ENCODE measurements at regions not wholly inside any gene's neighbourhood (a gene's known extent, or its start where the extent isn't known, plus 50 kb on each side); places are given as distances from the start of the nearest gene placed in this dataset.

GRCh38 chr22:47620391-47620790 is 857.9 kb downstream of the TBC1D22A start:
- DNase-seq (ENCODE audit: low read depth in 1 of 2, low spot score in 1 of 2): no peak
- no peaks in the 10 kb centered on the region for H3K27me3 ChIP-seq (ENCODE audit: insufficient read depth, poor library complexity, severe bottlenecking)
- no peak for TF ChIP-seq GABPA (IDR thresholded peaks at IDR 0.05; ENCODE audit: low read depth)
- TF ChIP-seq, protein P1, sequence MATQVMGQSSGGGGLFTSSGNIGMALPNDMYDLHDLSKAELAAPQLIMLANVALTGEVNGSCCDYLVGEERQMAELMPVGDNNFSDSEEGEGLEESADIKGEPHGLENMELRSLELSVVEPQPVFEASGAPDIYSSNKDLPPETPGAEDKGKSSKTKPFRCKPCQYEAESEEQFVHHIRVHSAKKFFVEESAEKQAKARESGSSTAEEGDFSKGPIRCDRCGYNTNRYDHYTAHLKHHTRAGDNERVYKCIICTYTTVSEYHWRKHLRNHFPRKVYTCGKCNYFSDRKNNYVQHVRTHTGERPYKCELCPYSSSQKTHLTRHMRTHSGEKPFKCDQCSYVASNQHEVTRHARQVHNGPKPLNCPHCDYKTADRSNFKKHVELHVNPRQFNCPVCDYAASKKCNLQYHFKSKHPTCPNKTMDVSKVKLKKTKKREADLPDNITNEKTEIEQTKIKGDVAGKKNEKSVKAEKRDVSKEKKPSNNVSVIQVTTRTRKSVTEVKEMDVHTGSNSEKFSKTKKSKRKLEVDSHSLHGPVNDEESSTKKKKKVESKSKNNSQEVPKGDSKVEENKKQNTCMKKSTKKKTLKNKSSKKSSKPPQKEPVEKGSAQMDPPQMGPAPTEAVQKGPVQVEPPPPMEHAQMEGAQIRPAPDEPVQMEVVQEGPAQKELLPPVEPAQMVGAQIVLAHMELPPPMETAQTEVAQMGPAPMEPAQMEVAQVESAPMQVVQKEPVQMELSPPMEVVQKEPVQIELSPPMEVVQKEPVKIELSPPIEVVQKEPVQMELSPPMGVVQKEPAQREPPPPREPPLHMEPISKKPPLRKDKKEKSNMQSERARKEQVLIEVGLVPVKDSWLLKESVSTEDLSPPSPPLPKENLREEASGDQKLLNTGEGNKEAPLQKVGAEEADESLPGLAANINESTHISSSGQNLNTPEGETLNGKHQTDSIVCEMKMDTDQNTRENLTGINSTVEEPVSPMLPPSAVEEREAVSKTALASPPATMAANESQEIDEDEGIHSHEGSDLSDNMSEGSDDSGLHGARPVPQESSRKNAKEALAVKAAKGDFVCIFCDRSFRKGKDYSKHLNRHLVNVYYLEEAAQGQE (IDR thresholded peaks at IDR 0.05; ENCODE audit: insufficient replicate concordance, low read depth): no peak
- no peak for TF ChIP-seq POLR2AphosphoS5 (IDR thresholded peaks at IDR 0.05; ENCODE audit: low read depth)
- no peak for TF ChIP-seq SPI1 (IDR thresholded peaks at IDR 0.05; ENCODE audit: borderline replicate concordance, low read depth)
- TF ChIP-seq, protein P2, sequence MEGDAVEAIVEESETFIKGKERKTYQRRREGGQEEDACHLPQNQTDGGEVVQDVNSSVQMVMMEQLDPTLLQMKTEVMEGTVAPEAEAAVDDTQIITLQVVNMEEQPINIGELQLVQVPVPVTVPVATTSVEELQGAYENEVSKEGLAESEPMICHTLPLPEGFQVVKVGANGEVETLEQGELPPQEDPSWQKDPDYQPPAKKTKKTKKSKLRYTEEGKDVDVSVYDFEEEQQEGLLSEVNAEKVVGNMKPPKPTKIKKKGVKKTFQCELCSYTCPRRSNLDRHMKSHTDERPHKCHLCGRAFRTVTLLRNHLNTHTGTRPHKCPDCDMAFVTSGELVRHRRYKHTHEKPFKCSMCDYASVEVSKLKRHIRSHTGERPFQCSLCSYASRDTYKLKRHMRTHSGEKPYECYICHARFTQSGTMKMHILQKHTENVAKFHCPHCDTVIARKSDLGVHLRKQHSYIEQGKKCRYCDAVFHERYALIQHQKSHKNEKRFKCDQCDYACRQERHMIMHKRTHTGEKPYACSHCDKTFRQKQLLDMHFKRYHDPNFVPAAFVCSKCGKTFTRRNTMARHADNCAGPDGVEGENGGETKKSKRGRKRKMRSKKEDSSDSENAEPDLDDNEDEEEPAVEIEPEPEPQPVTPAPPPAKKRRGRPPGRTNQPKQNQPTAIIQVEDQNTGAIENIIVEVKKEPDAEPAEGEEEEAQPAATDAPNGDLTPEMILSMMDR (IDR thresholded peaks at IDR 0.05; ENCODE audit: insufficient read depth, low read length): no peak
- no peak overlapping the region for H3K4me3 ChIP-seq (replicated peaks; ENCODE audit: insufficient read depth, low read length)
- H3K27ac ChIP-seq (replicated peaks): no peak overlapping the region

DNA sequence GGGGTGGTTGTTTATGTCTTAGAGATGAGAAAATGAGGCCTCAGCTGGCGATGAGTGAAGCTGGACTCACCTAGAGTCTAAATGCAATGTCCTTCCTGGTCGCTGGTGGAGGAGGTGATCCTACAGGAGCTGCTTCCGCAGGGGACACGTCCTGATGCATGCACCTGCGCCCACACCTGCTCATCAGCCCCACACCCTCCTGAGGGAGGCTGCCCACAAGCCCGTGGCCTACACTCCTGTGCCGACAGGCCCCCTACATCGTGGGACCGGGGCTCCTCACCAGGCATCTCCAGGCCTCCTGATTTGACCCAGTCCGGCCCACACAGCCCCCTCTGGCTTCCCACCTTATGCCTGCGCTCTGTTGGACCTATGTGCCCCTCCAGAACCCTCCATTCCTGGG is 857.2 kb downstream of the TBC1D22A start:
- no peak for DNase-seq (ENCODE audit: low read depth in 1 of 2, low spot score in 1 of 2)
- TF ChIP-seq GABPA (IDR thresholded peaks at IDR 0.05; ENCODE audit: low read depth) (no peak), POLR2AphosphoS5 (IDR thresholded peaks at IDR 0.05; ENCODE audit: low read depth) (no peak), SPI1 (IDR thresholded peaks at IDR 0.05; ENCODE audit: borderline replicate concordance, low read depth) (no peak)
- TF ChIP-seq, protein P1 (IDR thresholded peaks at IDR 0.05; ENCODE audit: insufficient replicate concordance, low read depth): no peak
- TF ChIP-seq, protein P2 (IDR thresholded peaks at IDR 0.05; ENCODE audit: insufficient read depth, low read length): no peak
- H3K4me3 ChIP-seq (replicated peaks; ENCODE audit: insufficient read depth, low read length): no peak overlapping the region
- H3K27ac ChIP-seq (replicated peaks): no peak overlapping the region
- no peaks in the 10 kb centered on the region for H3K27me3 ChIP-seq (ENCODE audit: insufficient read depth, poor library complexity, severe bottlenecking)

GRCh38 chr22:47618180-47619010 is 855.9 kb downstream of the TBC1D22A start:
- no peak overlapping the region for H3K27ac ChIP-seq (replicated peaks)
- H3K27me3 ChIP-seq (ENCODE audit: insufficient read depth, poor library complexity, severe bottlenecking): no peaks in the 10 kb centered on the region
- TF ChIP-seq, protein P1 (IDR thresholded peaks at IDR 0.05; ENCODE audit: insufficient replicate concordance, low read depth): no peak
- TF ChIP-seq POLR2AphosphoS5 (IDR thresholded peaks at IDR 0.05; ENCODE audit: low read depth) (no peak), SPI1 (IDR thresholded peaks at IDR 0.05; ENCODE audit: borderline replicate concordance, low read depth) (no peak), GABPA (IDR thresholded peaks at IDR 0.05; ENCODE audit: low read depth) (no peak)
- TF ChIP-seq, protein P2 (IDR thresholded peaks at IDR 0.05; ENCODE audit: insufficient read depth, low read length): no peak
- H3K4me3 ChIP-seq (replicated peaks; ENCODE audit: insufficient read depth, low read length): no peak overlapping the region
- DNase-seq (ENCODE audit: low read depth in 1 of 2, low spot score in 1 of 2): no peak

Measured in HL-60 (cell line).